ENCODE measurements at regions not wholly inside any gene's neighbourhood (a gene's known extent, or its start where the extent isn't known, plus 50 kb on each side); places are given as distances from the start of the nearest gene placed in this dataset.

DNA sequence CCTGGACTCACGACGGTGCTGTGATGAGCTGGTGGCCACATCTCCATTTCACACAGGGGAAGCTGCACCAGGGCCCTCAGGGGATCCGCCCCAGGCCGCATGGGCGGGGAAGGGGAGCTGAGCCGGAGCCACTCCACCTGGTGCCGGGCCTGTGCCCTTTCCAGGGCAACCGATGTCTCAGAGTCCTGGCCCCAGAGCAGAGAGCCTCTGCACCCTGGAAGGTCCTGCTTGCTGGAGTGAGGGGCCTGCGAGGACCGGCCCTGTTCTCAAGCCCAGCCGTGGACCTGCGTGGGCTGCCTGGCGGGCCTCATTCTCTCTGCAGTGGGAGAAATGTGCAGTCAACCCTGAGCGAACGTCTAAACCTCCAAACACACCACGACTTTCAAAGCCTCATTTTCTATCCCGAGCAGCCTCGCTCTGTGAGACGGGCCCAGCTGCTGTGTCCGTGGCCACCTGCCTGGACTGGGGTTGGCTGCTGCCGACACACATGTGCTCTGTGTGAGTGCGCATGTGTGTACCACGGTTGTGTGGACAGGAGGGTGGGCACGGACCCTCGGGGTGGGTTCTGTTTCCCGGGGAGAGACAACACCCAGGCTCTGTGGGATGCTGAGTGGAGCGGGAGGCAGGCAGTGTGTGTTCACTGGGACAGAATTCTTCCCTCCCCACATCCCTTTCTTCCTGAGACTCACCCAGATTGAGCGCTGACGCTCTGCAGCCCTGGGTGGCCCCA, 163.5 kb downstream of the KIF26A start:
- TF ChIP-seq, protein P1, sequence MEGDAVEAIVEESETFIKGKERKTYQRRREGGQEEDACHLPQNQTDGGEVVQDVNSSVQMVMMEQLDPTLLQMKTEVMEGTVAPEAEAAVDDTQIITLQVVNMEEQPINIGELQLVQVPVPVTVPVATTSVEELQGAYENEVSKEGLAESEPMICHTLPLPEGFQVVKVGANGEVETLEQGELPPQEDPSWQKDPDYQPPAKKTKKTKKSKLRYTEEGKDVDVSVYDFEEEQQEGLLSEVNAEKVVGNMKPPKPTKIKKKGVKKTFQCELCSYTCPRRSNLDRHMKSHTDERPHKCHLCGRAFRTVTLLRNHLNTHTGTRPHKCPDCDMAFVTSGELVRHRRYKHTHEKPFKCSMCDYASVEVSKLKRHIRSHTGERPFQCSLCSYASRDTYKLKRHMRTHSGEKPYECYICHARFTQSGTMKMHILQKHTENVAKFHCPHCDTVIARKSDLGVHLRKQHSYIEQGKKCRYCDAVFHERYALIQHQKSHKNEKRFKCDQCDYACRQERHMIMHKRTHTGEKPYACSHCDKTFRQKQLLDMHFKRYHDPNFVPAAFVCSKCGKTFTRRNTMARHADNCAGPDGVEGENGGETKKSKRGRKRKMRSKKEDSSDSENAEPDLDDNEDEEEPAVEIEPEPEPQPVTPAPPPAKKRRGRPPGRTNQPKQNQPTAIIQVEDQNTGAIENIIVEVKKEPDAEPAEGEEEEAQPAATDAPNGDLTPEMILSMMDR (IDR thresholded peaks at IDR 0.05), result no peak
- no peak overlapping the region for H3K27ac ChIP-seq
- H3K36me3 ChIP-seq, result no peaks in the 10 kb centered on the region
- intact Hi-C loops (cut with DNase I), result no loop called here
- H3K9me3 ChIP-seq, result no peaks in the 10 kb centered on the region
- no peaks in the 10 kb centered on the region for H3K27me3 ChIP-seq
- H3K4me3 ChIP-seq, result no peak overlapping the region
- H3K4me1 ChIP-seq, result no peaks in the 10 kb centered on the region
- DNase-seq, result no peak
- H3K9ac ChIP-seq (ENCODE audit: low read depth in 2 of 2, low read length in 2 of 2), result no peak overlapping the region

GRCh38 chr14:104302794-104303405, 164.5 kb downstream of the KIF26A start:
- no peak overlapping the region for H3K27ac ChIP-seq
- no peaks in the 10 kb centered on the region for H3K4me1 ChIP-seq
- DNase-seq, result no peak

DNA sequence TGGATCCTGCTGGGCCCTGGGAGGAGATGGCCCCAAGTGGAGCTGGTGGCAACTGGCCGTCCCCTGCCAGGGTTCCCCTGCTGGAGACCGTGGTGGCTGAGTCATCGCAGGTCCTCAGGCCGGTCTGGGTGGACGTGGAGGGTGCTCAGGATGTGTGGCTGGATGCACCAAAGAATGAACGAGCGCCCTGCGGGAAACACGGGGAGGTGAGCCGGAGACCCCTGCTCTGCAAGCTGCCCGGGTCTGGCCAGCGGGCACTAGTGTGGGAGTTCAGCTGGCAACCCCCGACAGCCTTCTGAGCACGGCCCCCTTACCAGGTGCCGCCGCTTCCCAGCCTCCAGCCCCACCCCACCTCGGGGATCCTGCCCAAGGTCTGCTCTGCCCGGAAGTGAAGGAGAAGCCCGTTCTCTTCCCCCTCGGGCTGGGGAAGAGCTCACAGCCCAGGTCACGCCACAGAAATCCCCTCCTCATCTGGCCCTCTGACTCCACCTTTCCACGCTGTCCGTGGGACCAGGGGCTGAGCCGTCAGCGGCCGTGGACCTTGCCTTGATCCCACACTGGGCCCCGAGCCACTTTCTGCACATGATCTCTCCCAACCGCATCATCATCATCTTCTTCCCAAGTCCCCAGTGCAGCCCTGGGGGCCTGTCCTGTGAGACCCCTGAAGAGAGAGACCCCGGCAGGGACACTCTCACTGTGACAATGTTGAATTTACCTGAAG, 165.5 kb downstream of the KIF26A start:
- Histone ChIP-seq H3K27me3 (no peaks in the 10 kb centered on the region), H3K9ac (ENCODE audit: low read depth in 2 of 2, low read length in 2 of 2) (no peak overlapping the region), H3K4me3 (no peak overlapping the region), H3K36me3 (no peaks in the 10 kb centered on the region), H3K27ac (no peak overlapping the region), H3K4me1 (no peaks in the 10 kb centered on the region), H3K9me3 (no peaks in the 10 kb centered on the region)
- TF ChIP-seq, protein P1 (IDR thresholded peaks at IDR 0.05), result no peak
- intact Hi-C loops (cut with DNase I), result no loop called here
- DNase-seq, result no peak

More at GRCh38 chr14:104302794-104303405, 164.5 kb downstream of the KIF26A start:
- Histone ChIP-seq H3K9ac (ENCODE audit: low read depth in 2 of 2, low read length in 2 of 2) (no peak overlapping the region), H3K27me3 (no peaks in the 10 kb centered on the region), H3K9me3 (no peaks in the 10 kb centered on the region), H3K36me3 (no peaks in the 10 kb centered on the region), H3K4me3 (no peak overlapping the region)
- intact Hi-C loops (cut with DNase I), result no loop called here
- TF ChIP-seq, protein P1 (IDR thresholded peaks at IDR 0.05), result no peak

DNA sequence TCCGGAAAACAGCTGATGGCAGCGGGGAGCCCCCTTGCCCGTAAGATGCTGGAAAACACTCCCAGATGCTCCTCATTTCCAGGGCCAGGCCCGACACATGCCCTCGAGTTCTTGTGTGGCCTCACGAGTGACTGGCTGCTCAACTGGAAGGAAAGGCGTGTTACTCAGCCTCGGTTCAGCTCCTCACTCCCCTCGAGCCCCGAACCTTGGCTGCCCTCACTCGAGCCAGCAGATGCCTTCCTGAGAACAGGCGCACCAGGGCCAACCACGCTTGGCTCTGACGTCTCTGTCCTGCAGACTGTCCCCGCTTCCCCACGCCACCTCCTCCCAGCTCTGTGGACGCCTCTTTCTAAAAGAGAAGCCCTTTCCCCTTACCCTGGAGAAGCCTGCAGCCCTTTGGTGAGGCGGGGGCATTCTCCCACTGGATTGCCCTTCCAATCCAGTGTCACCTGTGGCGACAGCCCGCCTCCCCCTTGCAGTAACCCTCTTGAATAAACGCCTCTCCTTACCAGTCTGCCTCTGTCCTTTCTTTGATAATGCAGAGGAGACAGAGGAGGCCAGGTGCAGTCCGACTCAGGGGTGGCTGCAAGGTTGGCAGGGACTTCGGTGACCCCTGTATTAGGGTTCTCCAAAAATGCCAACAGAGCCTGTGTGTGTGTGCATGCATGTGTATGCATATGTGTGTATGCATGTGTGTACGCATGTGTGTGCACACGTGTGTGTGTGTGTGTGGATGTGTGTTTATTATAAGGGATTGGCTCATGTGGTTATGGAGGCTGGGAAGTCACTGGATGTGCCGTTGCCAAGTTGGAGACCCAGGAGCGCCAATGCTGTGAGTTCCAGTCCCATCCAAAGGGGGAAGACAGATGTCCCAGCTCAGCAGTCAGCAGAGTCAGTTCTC, 166.3 kb downstream of the KIF26A start:
- intact Hi-C loops (cut with DNase I), result no loop called here
- DNase-seq, result no peak
- TF ChIP-seq, protein P1 (IDR thresholded peaks at IDR 0.05), result no peak
- Histone ChIP-seq H3K27ac (no peak overlapping the region), H3K36me3 (no peaks in the 10 kb centered on the region), H3K4me3 (no peak overlapping the region), H3K9ac (ENCODE audit: low read depth in 2 of 2, low read length in 2 of 2) (no peak overlapping the region), H3K27me3 (no peaks in the 10 kb centered on the region), H3K4me1 (no peaks in the 10 kb centered on the region), H3K9me3 (no peaks in the 10 kb centered on the region)
